Tibial nerve (tissue), 4 donors: ENCODE measurements at regions not wholly inside any gene's neighbourhood (a gene's known extent, or its start where the extent isn't known, plus 50 kb on each side); places are given as distances from the start of the nearest gene placed in this dataset.

Source experiments
- DNase-seq, 2 donors: peaks; one replicate each; pipeline ENCODE4 v3.0.0-alpha.2; 2019; ENCODE audit warnings: low spot score in 2 of 2
- H3K27ac ChIP-seq, 4 donors: fragments of 200-600 bp; sonication (generic) in 3 of 4; one replicate each; pipeline ENCODE4 v1.5.1; 2017 to 2019; ENCODE audit warnings: mild to moderate bottlenecking in 1 of 4
- H3K27me3 ChIP-seq, 2 donors: fragments of 200-600 bp; sonication (generic) in 1 of 2; one replicate each; pipeline versions ENCODE4 v1.5.1 to v1.6.0; 2017 to 2019
- H3K36me3 ChIP-seq, 3 donors: fragments of 200-600 bp; sonication (generic); one replicate each; pipeline ENCODE4 v1.5.1; 2018 to 2019
- H3K4me1 ChIP-seq, 4 donors: fragments of 200-600 bp; sonication (generic) in 3 of 4; one replicate each; pipeline ENCODE4 v1.5.1; 2017 to 2019
- H3K4me3 ChIP-seq, 4 donors: fragments of 200-600 bp; sonication (generic) in 3 of 4; one replicate each; pipeline ENCODE4 v1.5.1; 2017 to 2019; ENCODE audit warnings: mild to moderate bottlenecking in 1 of 4, moderate library complexity in 1 of 4
- H3K9me3 ChIP-seq, 4 donors: fragments of 200-600 bp; sonication (generic) in 3 of 4; one replicate each; pipeline ENCODE4 v1.5.1; 2017 to 2019
- EP300 ChIP-seq, 2 donors: sonication (generic); formaldehyde crosslinking; IDR thresholded peaks; one replicate each; pipeline ENCODE4 v1.6.1; 2017; ENCODE audit warnings: antibody characterized with exemption in 2 of 2, mild to moderate bottlenecking in 1 of 2
- POLR2A ChIP-seq, 2 donors: fragments of 450-650 bp; IDR thresholded peaks; one replicate each; pipeline ENCODE4 v1.6.1; 2017; ENCODE audit warnings: antibody characterized with exemption in 2 of 2, mild to moderate bottlenecking in 2 of 2, moderate library complexity in 2 of 2
- WGBS, 2 donors: methylation state at CpG; one replicate each; pipeline ENCODE4 v1.1.5; 2018; 5-methylcytosine and 5-hydroxymethylcytosine counted together
- TF ChIP-seq, protein P1 (sequence below), 5 experiments: fragments of 200-600 bp in 3 of 5; fragments of 450-650 bp in 2 of 5; sonication (generic) in 3 of 5; IDR thresholded peaks; one replicate each; pipeline ENCODE4 v1.5.1; 2016 to 2019; ENCODE audit warnings: antibody characterized with exemption in 5 of 5, mild to moderate bottlenecking in 3 of 5, moderate library complexity in 2 of 5

DNA sequence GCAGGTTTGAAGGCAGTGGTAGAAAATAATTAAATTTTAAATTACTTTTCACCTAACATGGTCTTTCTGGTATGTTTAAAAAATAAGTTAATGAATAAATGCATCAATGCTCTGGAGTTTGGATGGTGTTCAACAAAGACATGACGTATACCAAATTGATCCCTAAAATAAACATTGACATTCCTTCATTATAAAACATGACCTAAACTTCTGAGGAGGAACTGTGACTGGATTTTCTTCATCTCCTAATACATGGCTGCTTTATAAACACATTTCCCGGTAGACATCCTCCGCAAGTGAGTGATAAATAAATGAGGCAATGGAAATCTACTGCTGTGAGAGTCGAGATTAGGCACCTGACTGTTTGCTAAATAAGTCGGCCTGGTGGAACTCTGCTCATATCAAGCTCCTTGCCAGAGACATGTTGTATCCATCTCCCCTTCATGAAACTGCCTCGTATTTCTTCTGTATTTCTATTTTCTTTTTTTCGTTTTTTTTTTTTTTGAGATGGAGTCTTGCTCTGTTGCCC lies 362.3 kb downstream of the RNF144A start:
- Histone ChIP-seq H3K27ac (no peak overlapping the region), H3K27me3 (no peaks in the 10 kb centered on the region), H3K9me3 (no peaks in the 10 kb centered on the region), H3K36me3 (no peaks in the 10 kb centered on the region), H3K4me3 (no peak overlapping the region), H3K4me1 (no peaks in the 10 kb centered on the region)
- no peak for TF ChIP-seq EP300 (IDR thresholded peaks at IDR 0.05)
- no peak for TF ChIP-seq POLR2A (IDR thresholded peaks at IDR 0.05)
- TF ChIP-seq, protein P1, sequence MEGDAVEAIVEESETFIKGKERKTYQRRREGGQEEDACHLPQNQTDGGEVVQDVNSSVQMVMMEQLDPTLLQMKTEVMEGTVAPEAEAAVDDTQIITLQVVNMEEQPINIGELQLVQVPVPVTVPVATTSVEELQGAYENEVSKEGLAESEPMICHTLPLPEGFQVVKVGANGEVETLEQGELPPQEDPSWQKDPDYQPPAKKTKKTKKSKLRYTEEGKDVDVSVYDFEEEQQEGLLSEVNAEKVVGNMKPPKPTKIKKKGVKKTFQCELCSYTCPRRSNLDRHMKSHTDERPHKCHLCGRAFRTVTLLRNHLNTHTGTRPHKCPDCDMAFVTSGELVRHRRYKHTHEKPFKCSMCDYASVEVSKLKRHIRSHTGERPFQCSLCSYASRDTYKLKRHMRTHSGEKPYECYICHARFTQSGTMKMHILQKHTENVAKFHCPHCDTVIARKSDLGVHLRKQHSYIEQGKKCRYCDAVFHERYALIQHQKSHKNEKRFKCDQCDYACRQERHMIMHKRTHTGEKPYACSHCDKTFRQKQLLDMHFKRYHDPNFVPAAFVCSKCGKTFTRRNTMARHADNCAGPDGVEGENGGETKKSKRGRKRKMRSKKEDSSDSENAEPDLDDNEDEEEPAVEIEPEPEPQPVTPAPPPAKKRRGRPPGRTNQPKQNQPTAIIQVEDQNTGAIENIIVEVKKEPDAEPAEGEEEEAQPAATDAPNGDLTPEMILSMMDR (IDR thresholded peaks at IDR 0.05), result no peak
- no peak for DNase-seq
- WGBS, 2 donors, result 60 to 73% methylated on average over 7 of the region's 7 CpGs

DNA sequence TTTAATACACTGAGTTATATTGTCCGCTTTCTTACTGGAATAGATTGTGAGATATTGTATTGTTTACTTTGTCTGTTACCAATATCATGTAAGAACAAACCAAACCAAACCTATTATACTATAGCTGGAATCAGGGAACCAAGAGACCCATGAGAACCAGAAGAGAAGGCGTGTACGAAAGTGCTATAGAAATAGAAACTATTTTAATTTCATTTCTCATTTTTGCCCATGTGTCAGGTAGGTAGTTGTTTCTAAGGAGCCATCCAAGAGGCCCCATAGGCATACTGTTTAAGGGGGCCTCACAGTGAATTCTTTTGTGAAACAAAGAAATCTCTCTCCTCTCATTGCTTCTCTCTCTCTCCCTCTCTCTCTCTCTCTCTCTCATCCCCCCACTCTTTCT lies 363.6 kb downstream of the RNF144A start:
- TF ChIP-seq, protein P1 (IDR thresholded peaks at IDR 0.05), result no peak
- TF ChIP-seq POLR2A (IDR thresholded peaks at IDR 0.05) (no peak), EP300 (IDR thresholded peaks at IDR 0.05) (no peak)
- no peaks in the 10 kb centered on the region for H3K4me1 ChIP-seq
- WGBS, 2 donors, result 70 to 89% methylated on average over 3 of the region's 3 CpGs
- no peak overlapping the region for H3K27ac ChIP-seq
- H3K9me3 ChIP-seq, result no peaks in the 10 kb centered on the region
- H3K27me3 ChIP-seq, result no peaks in the 10 kb centered on the region
- H3K4me3 ChIP-seq, result no peak overlapping the region
- H3K36me3 ChIP-seq, result no peaks in the 10 kb centered on the region
- no peak for DNase-seq

DNA sequence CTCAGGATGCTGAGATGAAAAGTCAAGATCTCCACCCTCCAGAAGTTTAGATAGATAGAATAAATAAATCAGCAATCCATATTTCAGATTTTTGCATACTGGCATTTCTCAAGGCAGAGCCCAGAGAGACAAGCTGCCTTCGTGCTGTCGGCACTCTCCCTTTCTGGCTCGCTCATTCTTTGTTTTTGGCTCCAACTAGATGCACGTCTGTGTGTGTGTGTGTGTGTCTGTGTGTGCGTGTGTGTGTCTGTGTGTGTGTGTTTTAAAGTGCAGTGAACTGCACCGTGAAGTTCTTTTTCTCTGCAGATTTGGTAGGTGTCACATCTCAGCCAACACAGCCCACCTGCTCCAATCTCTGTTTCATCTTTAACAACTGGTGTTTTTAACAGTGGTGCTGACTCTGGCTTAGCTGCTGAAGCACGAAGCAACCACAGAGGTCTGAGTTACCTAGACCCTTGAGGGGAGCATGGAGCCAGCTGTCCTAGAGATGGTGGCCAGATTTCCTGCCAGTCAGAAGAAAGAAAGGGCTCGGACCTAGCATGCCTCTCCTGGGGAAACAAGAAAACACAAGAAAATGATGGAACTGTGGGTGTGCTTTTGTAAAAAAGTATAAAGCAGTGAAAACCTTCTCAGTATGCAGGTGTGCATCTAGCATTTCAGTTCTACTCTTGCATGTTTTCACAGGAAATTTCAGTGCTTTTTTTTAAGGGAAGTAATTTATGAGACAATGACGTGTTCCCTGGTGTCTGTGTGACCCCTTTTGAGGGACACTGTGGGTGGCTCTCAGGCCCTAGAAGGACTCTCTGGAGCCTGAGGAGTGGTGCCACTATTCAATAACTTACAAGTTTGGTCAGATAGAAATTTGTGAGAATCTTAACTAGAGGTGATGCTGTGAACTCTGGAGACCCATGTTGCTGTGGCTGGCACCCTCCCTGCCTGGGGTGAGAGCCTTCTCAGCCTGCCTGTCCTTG lies 364.3 kb downstream of the RNF144A start:
- Histone ChIP-seq H3K4me3 (no peak overlapping the region), H3K27me3 (no peaks in the 10 kb centered on the region), H3K36me3 (no peaks in the 10 kb centered on the region), H3K4me1 (no peaks in the 10 kb centered on the region), H3K9me3 (no peaks in the 10 kb centered on the region), H3K27ac (no peak overlapping the region)
- TF ChIP-seq POLR2A (IDR thresholded peaks at IDR 0.05) (no peak), EP300 (IDR thresholded peaks at IDR 0.05) (no peak)
- TF ChIP-seq, protein P1 (IDR thresholded peaks at IDR 0.05), result no peak
- no peak for DNase-seq
- 35 to 42% methylated on average over 9 of the region's 9 CpGs for WGBS, 2 donors

DNA sequence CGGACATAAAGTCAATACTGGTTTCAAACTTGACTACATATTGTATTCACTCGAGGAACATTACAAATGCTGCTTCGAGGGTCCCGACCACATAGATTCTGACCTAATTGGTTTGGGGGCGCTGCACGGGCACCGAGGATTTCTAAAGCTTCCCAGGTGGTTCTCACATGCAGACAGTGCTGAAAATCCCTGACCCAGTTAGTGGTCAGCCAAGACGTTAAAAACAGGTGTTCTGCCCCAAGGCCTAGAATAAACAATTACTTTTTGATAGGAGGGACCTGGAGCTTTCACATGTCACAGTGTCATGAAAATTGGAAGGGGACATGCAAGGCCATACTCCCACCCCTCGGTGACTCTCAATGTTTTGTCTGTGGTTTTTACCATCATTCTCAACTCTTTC lies 368.9 kb downstream of the RNF144A start:
- WGBS, 2 donors, result 84% methylated on average over 9 of the region's 9 CpGs
- H3K4me3 ChIP-seq, result no peak overlapping the region
- H3K4me1 ChIP-seq, result no peaks in the 10 kb centered on the region
- no peaks in the 10 kb centered on the region for H3K27me3 ChIP-seq
- no peak overlapping the region for H3K27ac ChIP-seq
- DNase-seq, result no peak
- TF ChIP-seq EP300 (IDR thresholded peaks at IDR 0.05), result no peak
- TF ChIP-seq POLR2A (IDR thresholded peaks at IDR 0.05), result no peak
- TF ChIP-seq, protein P1 (IDR thresholded peaks at IDR 0.05), result no peak
- H3K9me3 ChIP-seq, result no peaks in the 10 kb centered on the region
- no peaks in the 10 kb centered on the region for H3K36me3 ChIP-seq

DNA sequence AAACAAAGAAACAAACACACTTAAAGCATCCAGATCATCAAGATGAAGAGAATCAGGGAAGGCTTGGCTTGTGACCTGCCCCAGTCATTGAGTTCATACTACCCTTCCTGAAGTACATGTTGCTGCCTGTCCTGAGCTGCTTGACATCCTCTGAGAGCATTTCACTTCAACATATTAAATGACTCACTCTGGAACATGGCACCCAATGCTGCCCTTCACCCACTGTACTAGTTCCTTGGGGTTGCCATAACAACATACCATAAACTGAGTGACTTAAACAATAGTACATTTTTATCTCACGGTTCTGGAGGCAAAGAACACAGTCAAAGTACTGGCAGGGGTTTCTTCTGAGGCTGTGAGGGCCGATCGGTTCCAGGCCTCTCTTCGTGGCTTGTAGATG lies 371.3 kb downstream of the RNF144A start:
- no peak for DNase-seq
- no peaks in the 10 kb centered on the region for H3K36me3 ChIP-seq
- WGBS, 2 donors, result 60 to 83% methylated on average over 4 of the region's 4 CpGs
- H3K27me3 ChIP-seq, result no peaks in the 10 kb centered on the region
- no peak overlapping the region for H3K4me3 ChIP-seq
- H3K27ac ChIP-seq, result no peak overlapping the region
- H3K4me1 ChIP-seq, result no peaks in the 10 kb centered on the region
- TF ChIP-seq EP300 (IDR thresholded peaks at IDR 0.05), result no peak
- no peak for TF ChIP-seq POLR2A (IDR thresholded peaks at IDR 0.05)
- TF ChIP-seq, protein P1 (IDR thresholded peaks at IDR 0.05), result no peak
- no peaks in the 10 kb centered on the region for H3K9me3 ChIP-seq
